GM23248 (cell line): ENCODE measurements at regions not wholly inside any gene's neighbourhood (a gene's known extent, or its start where the extent isn't known, plus 50 kb on each side); places are given as distances from the start of the nearest gene placed in this dataset.

Experiments used
- EZH2 ChIP-seq: fragments of 200-600 bp; sonication (generic); IDR thresholded peaks from 2 replicates; pipeline ENCODE4 v1.6.1; 2018; ENCODE audit warnings: antibody characterized with exemption, mild to moderate bottlenecking; ENCODE audit not compliant: insufficient read depth, poor library complexity, severe bottlenecking
- EZH2phosphoT487 ChIP-seq: fragments of 200-600 bp; sonication (generic); IDR thresholded peaks from 2 replicates; pipeline ENCODE4 v1.6.1; 2018; ENCODE audit warnings: antibody characterized with exemption, moderate library complexity, mild to moderate bottlenecking, low read depth; ENCODE audit not compliant: insufficient read depth

GRCh38 chr2:35741556-35741955, 614.0 kb upstream of the CRIM1 start:
- TF ChIP-seq EZH2 (no peak), EZH2phosphoT487 (no peak)
